ENCODE measurements at regions not wholly inside any gene's neighbourhood (a gene's known extent, or its start where the extent isn't known, plus 50 kb on each side); places are given as distances from the start of the nearest gene placed in this dataset.

- DNase-seq (ENCODE audit: low read depth, low spot score) (no peak), ATAC-seq (no peak)
- Histone ChIP-seq H3K36me3 (ENCODE audit: control insufficient read depth, insufficient read depth, low read length) (no peaks in the 10 kb centered on the region), H3K4me1 (ENCODE audit: control insufficient read depth, insufficient read depth, low read length) (no peaks in the 10 kb centered on the region), H3K9me3 (ENCODE audit: control insufficient read depth, insufficient read depth, low read depth, low read length) (no peaks in the 10 kb centered on the region; the same call in 1 of the 2 replicates), H3K27ac (ENCODE audit: low read length) (no peak overlapping the region), H3K4me3 (ENCODE audit: low read depth in 2 of 2, low read length in 2 of 2) (no peak overlapping the region), H3K27me3 (ENCODE audit: control insufficient read depth, insufficient read depth, low read length) (no peaks in the 10 kb centered on the region)
- CTCF ChIA-PET: no interaction called here
- TF ChIP-seq SIN3A (IDR thresholded peaks at IDR 0.05; ENCODE audit: borderline replicate concordance, insufficient read depth, low read depth, low read length): no peak
- no peak for TF ChIP-seq REST (IDR thresholded peaks at IDR 0.05; ENCODE audit: insufficient read depth in 1 of 2, low read depth in 2 of 2, low read length in 1 of 2)
- no peak for TF ChIP-seq TCF7L2 (IDR thresholded peaks at IDR 0.05; ENCODE audit: low read depth, low read length)
- TF ChIP-seq POLR2AphosphoS5 (IDR thresholded peaks at IDR 0.05; ENCODE audit: low read depth, low read length): no peak
- TF ChIP-seq CTCF (IDR thresholded peaks at IDR 0.05): no peak
- POLR2A ChIA-PET: no interaction called here
- intact Hi-C loops (cut with micrococcal nuclease; ENCODE audit: unreplicated experiment): no loop called here
- in situ Hi-C loops (cut with HindIII; ENCODE audit: low pct_unique_long_range_greater_than_20kb, low sequenced_read_pairs): no loop called here
- BruUV-seq (replicated peaks): no TSS peak
Observed at GRCh38 chr15:47553947-47554346, 163.4 kb upstream of the SEMA6D start.

- CTCF ChIA-PET: no interaction called here
- no peak for TF ChIP-seq REST (IDR thresholded peaks at IDR 0.05; ENCODE audit: insufficient read depth in 1 of 2, low read depth in 2 of 2, low read length in 1 of 2)
- no peak for ATAC-seq
- Histone ChIP-seq H3K4me3 (ENCODE audit: low read depth in 2 of 2, low read length in 2 of 2) (no peak overlapping the region), H3K36me3 (ENCODE audit: control insufficient read depth, insufficient read depth, low read length) (no peaks in the 10 kb centered on the region), H3K27me3 (ENCODE audit: control insufficient read depth, insufficient read depth, low read length) (no peaks in the 10 kb centered on the region), H3K27ac (ENCODE audit: low read length) (no peak overlapping the region), H3K4me1 (ENCODE audit: control insufficient read depth, insufficient read depth, low read length) (no peaks in the 10 kb centered on the region), H3K9me3 (ENCODE audit: control insufficient read depth, insufficient read depth, low read depth, low read length) (peaks cover 10% of the 10 kb centered on the region; the same call in 1 of the 2 replicates)
- no peak for DNase-seq (ENCODE audit: low read depth, low spot score)
- intact Hi-C loops (cut with micrococcal nuclease; ENCODE audit: unreplicated experiment) (no loop called here), in situ Hi-C loops (cut with HindIII; ENCODE audit: low pct_unique_long_range_greater_than_20kb, low sequenced_read_pairs) (no loop called here)
- POLR2A ChIA-PET: no interaction called here
- no TSS peak for BruUV-seq (replicated peaks)
Observed at GRCh38 chr15:47561102-47561501, 156.2 kb upstream of the SEMA6D start.
